ENCODE measurements at regions not wholly inside any gene's neighbourhood (a gene's known extent, or its start where the extent isn't known, plus 50 kb on each side); places are given as distances from the start of the nearest gene placed in this dataset.

DNA sequence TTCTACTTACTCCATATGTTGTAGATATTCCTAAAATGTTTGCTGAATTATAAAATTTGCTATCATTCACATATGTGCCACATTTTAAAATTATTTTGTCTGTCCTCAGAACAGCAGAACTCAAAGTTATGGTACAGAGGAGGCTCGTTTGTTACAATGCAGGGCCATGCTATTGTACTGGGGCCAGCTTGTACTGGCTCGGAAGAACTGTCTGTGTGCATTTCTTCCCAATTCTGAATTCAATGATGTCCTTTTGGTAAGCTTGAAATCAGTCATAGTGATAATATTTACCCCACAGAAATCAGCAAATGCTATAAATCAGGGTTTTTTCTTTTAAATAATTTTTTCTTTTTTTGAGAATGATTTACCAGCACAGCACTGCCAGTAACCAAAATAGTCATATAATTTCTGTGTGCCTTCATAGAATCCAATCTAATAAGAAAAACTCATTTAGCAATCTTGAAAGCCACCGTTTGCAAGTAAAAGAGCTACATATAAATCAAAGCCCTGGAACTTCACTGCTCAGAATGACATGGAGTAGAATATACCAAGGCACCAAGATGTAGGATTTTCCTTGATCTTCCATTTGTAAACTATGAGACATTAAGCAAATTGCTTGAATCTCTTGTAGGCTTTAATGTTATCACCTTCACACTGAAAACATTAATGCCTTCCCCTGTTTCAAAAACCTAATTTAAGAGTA is 90.7 kb upstream of the EPHA4 start:
- no peak overlapping the region for H3K4me3 ChIP-seq (ENCODE audit: control insufficient read depth in 2 of 3, extremely low read depth in 1 of 3, insufficient read depth in 2 of 3, low read depth in 1 of 3, low read length in 3 of 3)
- no peaks in the 10 kb centered on the region for H3K79me2 ChIP-seq (ENCODE audit: control insufficient read depth, insufficient read depth, low read length)
- H3K27me3 ChIP-seq (ENCODE audit: control insufficient read depth, extremely low read depth, insufficient read depth, low read length), result no peaks in the 10 kb centered on the region
- no peak overlapping the region for H3K9ac ChIP-seq (ENCODE audit: control insufficient read depth, extremely low read depth, insufficient read depth, low read length)
- no peaks in the 10 kb centered on the region for H3K9me1 ChIP-seq (ENCODE audit: control insufficient read depth, extremely low read depth, insufficient read depth, low read length)
- dilution Hi-C loops (cut with MboI; ENCODE audit: extremely low pct_ligation_motif_present, low sequenced_read_pairs), result no loop called here
- H4K20me1 ChIP-seq (ENCODE audit: control insufficient read depth, extremely low read depth, insufficient read depth, low read length), result no peaks in the 10 kb centered on the region
- H3K9me3 ChIP-seq (ENCODE audit: control insufficient read depth, low read depth, low read length), result no peaks in the 10 kb centered on the region
- no peak overlapping the region for H2AFZ ChIP-seq (ENCODE audit: control insufficient read depth, low read length)
- DNase-seq (ENCODE audit: low read depth, low spot score), result no peak
- H3K27ac ChIP-seq (ENCODE audit: control insufficient read depth, insufficient read depth, low read length), result no peak overlapping the region
- no peaks in the 10 kb centered on the region for H3K4me1 ChIP-seq (ENCODE audit: control insufficient read depth, extremely low read depth, insufficient read depth, low read length)
- H3K4me2 ChIP-seq (ENCODE audit: control insufficient read depth, extremely low read depth, insufficient read depth, low read depth, low read length), result no peak overlapping the region
- no peaks in the 10 kb centered on the region for H3K36me3 ChIP-seq (ENCODE audit: control insufficient read depth in 2 of 2, extremely low read depth in 1 of 2, insufficient read depth in 2 of 2, low read length in 2 of 2)
- FAIRE-seq, result no peak
- no peak for TF ChIP-seq EZH2 (IDR thresholded peaks at IDR 0.05; ENCODE audit: low read length)
- no peak for TF ChIP-seq CTCF (optimal IDR thresholded peaks at IDR 0.05 in 1 of 3, IDR thresholded peaks at IDR 0.05 in 1 of 3, conservative IDR thresholded peaks at IDR 0.05 in 1 of 3; ENCODE audit: extremely low read depth in 1 of 3, insufficient read depth in 2 of 3, low read length in 3 of 3)

DNA sequence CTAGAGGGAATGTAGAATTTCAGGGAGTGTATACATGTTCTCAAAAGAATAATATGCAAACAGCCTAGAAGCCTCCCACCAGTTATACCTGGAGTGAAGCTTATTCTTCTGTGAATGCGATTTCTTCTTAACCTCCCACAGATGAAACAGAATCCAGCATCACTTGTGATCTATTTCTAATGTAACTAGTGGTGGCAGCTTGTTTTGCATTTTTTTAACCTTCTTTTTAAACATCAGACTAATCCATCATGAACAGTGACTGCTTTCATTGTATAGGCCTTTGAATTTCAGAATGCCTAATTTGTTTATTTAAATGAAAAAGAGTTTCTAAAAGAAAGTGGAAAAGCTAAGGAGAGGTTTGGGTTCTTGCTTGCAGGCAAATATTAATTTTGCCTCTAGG is 85.7 kb upstream of the EPHA4 start:
- TF ChIP-seq EZH2 (IDR thresholded peaks at IDR 0.05; ENCODE audit: low read length) (no peak), CTCF (optimal IDR thresholded peaks at IDR 0.05 in 1 of 3, IDR thresholded peaks at IDR 0.05 in 1 of 3, conservative IDR thresholded peaks at IDR 0.05 in 1 of 3; ENCODE audit: extremely low read depth in 1 of 3, insufficient read depth in 2 of 3, low read length in 3 of 3) (no peak)
- Histone ChIP-seq H3K36me3 (ENCODE audit: control insufficient read depth in 2 of 2, extremely low read depth in 1 of 2, insufficient read depth in 2 of 2, low read length in 2 of 2) (no peaks in the 10 kb centered on the region), H3K4me3 (ENCODE audit: control insufficient read depth in 2 of 3, extremely low read depth in 1 of 3, insufficient read depth in 2 of 3, low read depth in 1 of 3, low read length in 3 of 3) (no peak overlapping the region), H3K27ac (ENCODE audit: control insufficient read depth, insufficient read depth, low read length) (no peak overlapping the region), H3K9ac (ENCODE audit: control insufficient read depth, extremely low read depth, insufficient read depth, low read length) (no peak overlapping the region), H4K20me1 (ENCODE audit: control insufficient read depth, extremely low read depth, insufficient read depth, low read length) (no peaks in the 10 kb centered on the region), H3K9me1 (ENCODE audit: control insufficient read depth, extremely low read depth, insufficient read depth, low read length) (no peaks in the 10 kb centered on the region), H3K9me3 (ENCODE audit: control insufficient read depth, low read depth, low read length) (no peaks in the 10 kb centered on the region), H3K27me3 (ENCODE audit: control insufficient read depth, extremely low read depth, insufficient read depth, low read length) (no peaks in the 10 kb centered on the region), H3K79me2 (ENCODE audit: control insufficient read depth, insufficient read depth, low read length) (no peaks in the 10 kb centered on the region), H3K4me2 (ENCODE audit: control insufficient read depth, extremely low read depth, insufficient read depth, low read depth, low read length) (no peak overlapping the region), H3K4me1 (ENCODE audit: control insufficient read depth, extremely low read depth, insufficient read depth, low read length) (no peaks in the 10 kb centered on the region), H2AFZ (ENCODE audit: control insufficient read depth, low read length) (no peak overlapping the region)
- dilution Hi-C loops (cut with MboI; ENCODE audit: extremely low pct_ligation_motif_present, low sequenced_read_pairs), result no loop called here
- FAIRE-seq, result no peak
- no peak for DNase-seq (ENCODE audit: low read depth, low spot score)

Data from keratinocyte (primary cell).